ENCODE measurements at regions not wholly inside any gene's neighbourhood (a gene's known extent, or its start where the extent isn't known, plus 50 kb on each side); places are given as distances from the start of the nearest gene placed in this dataset.
"Not testable (repeated sequence)": the region's sequence is repeated elsewhere in the genome, so short reads cannot be mapped to it uniquely, and the experiment has no call there.

DNA sequence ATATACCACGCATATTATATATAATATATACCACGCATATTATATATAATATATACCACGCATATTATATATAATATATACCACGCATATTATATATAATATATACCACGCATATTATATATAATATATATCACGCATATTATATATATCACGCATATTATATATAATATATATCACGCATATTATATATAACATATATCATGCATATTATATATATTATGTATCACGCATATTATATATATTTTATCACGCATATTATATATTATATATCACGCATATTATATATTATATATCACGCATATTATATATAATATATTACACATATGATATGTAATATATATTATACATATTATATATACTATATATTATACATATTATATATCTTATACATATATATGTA is 1283.0 kb downstream of the EFNA5 start:
- DNase-seq (ENCODE audit: low read depth in 2 of 2) = not testable (repeated sequence)

DNA sequence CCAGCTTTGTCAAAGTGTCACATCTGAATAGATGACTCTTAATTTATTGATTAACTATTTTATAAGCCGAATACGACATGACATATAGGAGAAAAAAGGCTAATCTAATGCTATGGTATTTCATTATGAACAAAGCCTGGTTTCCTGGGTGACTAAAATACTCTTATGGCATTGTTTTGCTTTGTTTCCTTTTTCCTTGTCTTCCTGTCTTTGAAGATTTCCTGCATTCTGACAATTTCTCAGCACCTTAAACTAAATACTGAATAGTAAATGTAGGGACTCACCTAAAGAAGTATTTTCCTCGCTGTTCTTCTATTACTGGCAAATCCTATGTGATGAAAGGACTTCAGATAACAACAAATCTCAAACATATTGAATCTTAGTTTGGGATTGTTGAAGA is 1284.5 kb downstream of the EFNA5 start:
- DNase-seq (ENCODE audit: low read depth in 2 of 2) = no peak

GRCh38 chr5:106380736-106381135 is 1290.0 kb downstream of the EFNA5 start:
- DNase-seq (ENCODE audit: low read depth in 2 of 2) = peak in 1 of 2 donors; percentile 40

- no peak for DNase-seq (ENCODE audit: low read depth in 2 of 2)
Observed at GRCh38 chr5:106376522-106376921, 1294.2 kb downstream of the EFNA5 start.

DNA sequence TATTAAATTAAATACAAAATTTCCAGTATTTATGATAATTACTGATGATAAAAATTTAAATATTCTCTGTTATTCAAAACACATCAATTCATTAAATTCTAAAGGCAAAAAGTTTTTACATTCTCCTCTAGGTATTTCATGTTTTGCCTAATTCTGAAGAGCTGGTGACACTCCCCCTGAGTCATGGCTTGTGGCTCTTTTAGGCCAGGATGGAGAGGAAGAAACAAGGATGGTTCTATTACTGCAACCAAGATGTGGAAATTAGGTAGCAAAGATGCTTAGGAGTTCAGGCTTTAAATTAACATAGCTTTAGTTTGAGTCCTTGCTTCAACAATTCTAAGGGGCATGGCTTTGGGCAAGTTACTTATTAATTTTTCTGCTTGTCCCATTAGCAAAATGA is 1295.8 kb downstream of the EFNA5 start:
- no peak for DNase-seq (ENCODE audit: low read depth in 2 of 2)

DNA sequence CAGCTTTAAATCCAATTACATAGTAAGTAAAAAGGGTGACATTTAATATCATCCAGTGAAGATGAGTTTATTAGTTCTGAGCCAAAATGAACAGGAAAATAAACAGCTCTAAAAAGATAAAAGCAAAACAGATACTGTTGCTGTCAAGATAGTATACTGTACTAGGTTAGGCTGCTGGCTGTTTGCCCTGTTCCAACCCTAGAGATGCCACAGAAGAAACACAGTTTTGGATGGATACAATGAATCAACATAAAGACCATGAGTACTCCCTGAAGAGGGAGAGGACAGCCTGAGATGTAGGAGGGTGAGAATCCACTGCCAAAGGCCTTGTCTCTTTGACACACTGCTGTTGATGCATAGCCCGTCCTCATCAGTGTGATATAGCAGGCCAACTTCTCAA is 1302.7 kb downstream of the EFNA5 start:
- DNase-seq (ENCODE audit: low read depth in 2 of 2) = no peak

- DNase-seq (ENCODE audit: low read depth in 2 of 2) = no peak
Observed at GRCh38 chr5:106367281-106367680, 1303.5 kb downstream of the EFNA5 start.

- no peak for DNase-seq (ENCODE audit: low read depth in 2 of 2)
Observed at GRCh38 chr5:106363578-106363977, 1307.2 kb downstream of the EFNA5 start.

GRCh38 chr5:106361905-106362304 is 1308.8 kb downstream of the EFNA5 start:
- no peak for DNase-seq (ENCODE audit: low read depth in 2 of 2)

DNA sequence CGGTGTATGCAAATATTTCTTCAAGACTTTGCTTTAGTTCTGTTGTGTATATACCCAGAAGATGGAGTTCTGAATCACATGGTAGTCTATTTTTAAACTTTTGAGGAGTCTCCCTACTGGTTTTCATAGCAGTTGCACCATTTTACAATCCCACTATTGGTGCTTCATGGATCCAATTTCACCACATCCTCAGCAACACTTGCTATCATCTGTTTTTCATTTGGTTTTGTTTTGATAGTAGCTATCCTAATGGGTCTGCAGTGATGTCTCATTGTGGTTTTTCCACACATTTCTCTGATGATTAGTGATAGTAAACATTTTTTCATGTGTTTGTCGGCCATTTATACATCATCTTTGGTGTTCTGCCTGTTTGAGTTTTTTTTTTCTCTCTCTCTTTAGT is 1339.3 kb downstream of the EFNA5 start:
- DNase-seq (ENCODE audit: low read depth in 2 of 2) = no peak

- no peak for DNase-seq (ENCODE audit: low read depth in 2 of 2)
Observed at GRCh38 chr5:106324356-106324755, 1346.4 kb downstream of the EFNA5 start.

DNA sequence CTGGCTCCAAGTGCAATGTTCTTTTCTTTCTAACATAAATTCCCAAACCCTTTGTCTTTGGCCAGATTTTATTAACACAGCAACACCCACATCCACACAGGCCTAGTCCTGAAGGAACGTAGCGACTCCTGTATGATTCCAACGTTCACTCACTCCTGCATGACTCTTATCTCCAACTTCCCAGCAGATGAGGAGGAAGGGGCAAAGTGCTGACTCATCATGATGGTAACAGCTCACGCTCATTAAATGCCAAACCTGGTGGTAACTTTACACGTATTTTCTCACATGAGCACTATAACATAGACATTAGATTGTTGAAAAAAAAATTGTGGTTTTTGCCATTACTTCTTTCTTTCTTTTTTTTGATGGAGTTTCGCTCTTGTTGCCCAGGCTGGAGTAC is 1349.5 kb downstream of the EFNA5 start:
- no peak for DNase-seq (ENCODE audit: low read depth in 2 of 2)

DNA sequence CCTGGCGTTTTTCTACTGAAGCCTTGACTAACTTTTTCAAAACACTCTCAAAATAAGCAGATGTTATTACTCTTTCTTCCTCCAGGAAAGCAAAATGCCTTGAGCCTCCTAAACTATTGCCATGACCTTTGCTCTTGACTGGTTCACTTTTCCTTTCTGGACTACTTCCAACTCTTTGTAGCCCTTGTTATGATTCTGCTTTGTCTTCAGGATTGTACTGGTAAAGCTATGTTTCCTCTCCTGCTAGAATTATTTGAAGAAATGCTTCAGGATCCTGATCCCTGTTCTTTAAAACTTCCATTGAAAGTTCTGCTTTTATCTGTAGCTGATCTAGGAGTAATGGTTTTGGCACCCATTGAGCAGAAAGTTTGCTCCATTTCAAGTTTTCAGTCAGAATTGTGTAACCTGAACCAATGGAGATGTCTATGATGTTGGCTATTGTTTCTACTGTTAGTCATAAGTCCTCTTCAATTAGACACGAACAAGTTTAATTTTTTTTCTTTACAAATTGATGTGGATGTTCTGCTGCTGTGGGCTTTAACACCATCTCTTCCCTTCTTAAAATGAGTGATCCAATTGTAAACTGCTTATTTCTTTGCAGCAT is 1356.4 kb downstream of the EFNA5 start:
- peak in 1 of 2 donors; percentile 84 for DNase-seq (ENCODE audit: low read depth in 2 of 2)

DNA sequence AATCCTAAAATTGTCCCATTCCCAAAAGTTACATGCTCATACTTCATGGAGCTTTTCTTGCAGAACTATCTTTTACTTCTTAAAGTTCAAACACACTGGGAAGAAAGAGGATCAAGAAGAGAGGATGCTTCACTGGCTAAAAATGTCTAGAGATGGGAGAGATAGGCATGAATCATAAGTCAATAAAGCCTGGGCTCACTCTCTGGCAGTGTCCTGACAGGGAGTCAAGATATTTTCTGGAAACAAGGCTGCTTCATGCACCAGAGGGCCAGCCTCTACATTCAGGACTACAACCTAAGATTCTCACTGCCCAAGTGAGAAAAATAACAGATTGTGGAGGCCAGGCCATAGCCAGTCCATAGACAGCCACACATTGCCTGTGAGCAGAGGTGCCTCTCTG is 1358.4 kb downstream of the EFNA5 start:
- DNase-seq (ENCODE audit: low read depth in 2 of 2) = no peak

DNA sequence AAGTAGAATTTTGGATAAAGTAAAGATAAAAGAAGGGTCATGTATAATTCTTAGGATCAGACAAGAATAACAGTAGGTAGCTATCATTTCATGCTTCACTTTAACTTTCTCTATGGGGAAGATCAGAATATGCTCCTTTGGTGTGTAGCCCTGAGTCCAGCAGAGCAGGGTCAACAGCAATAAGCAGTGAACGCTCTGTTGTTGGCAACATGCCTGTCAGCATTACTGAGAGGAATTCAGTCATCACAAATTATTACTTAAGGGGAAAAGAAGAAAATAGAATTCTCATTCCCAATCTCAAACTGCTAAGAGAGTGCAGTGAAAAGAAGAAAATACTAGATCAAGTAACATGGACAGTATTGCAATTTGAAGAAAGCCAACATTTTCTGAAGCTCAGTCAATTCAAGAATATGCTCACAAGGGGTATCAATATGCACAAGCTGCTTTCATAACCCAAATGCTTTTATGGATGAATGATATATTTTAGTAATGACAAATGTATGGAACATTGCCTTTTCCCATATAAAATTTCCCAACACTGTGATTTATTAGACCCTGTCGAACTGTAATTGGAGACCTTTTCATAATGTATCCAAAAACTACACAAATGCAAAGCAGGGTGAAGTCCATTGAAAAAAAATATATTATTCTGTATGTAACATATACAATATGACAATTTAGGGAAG is 1359.4 kb downstream of the EFNA5 start:
- DNase-seq (ENCODE audit: low read depth in 2 of 2) = peak in 1 of 2 donors; percentile 3

GRCh38 chr5:106307265-106307664 is 1363.5 kb downstream of the EFNA5 start:
- no peak for DNase-seq (ENCODE audit: low read depth in 2 of 2)

- DNase-seq (ENCODE audit: low read depth in 2 of 2) = no peak
Observed at GRCh38 chr5:106306313-106307028, 1364.3 kb downstream of the EFNA5 start.

GRCh38 chr5:106303911-106304310 is 1366.8 kb downstream of the EFNA5 start:
- no peak for DNase-seq (ENCODE audit: low read depth in 2 of 2)

DNA sequence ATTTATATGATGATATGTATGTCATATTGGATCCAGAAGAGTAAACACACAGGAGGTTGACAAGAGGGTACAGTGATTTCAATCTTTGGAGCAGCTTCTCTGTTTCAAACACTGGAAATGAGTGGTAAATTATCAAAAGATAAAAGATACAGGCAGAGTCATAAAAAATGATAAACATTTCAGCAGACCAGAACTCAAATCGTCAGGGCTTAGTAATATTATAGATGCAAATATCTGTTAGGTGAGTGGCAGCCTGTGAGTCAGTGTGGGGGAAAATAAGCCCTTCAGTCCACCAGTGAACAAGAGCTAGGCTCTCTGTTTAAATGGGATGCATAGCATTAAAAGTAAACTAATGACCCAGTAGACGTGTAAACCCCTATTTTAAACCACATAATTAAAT is 1378.1 kb downstream of the EFNA5 start:
- no peak for DNase-seq (ENCODE audit: low read depth in 2 of 2)

DNA sequence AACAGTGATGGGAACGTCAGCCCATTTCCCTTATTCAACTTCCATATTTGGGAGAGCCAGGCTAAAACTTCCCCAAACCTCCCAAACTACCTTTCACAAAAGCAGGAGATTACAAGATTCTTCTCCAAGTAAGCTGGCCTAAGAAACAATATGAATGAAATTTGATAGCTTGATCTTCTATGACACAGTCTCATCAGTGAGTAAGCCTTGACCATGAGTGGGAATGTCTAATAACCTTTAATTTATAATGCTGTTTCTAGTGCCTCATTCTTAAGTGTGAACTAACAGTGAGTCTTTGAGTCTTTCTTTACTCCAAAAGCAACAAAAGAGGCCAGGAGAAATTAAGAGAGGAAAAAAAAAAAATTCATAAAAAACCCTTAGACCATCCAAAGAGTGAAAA is 1379.9 kb downstream of the EFNA5 start:
- no peak for DNase-seq (ENCODE audit: low read depth in 2 of 2)

DNA sequence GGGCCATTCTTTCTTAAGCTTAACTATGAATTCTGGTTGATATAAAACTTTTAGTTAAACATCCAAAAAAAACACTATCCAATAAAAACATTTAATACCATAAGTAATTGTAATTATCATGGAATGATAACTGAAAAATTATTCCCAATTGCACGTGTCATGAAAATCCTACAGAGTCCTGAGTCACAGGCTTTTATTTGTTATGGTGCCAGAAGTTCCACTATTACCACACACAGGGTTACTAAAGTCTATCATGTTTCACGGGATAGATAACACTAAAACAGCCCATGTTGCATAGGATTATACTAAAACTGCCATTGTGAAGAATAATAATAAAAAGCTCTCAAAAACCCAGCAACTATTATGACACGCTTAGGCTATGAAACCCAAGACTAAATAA is 1381.8 kb downstream of the EFNA5 start:
- DNase-seq (ENCODE audit: low read depth in 2 of 2) = no peak

GRCh38 chr5:106277540-106278096 is 1393.1 kb downstream of the EFNA5 start:
- DNase-seq (ENCODE audit: low read depth in 2 of 2) = no peak

All from dermis microvascular lymphatic vessel endothelial cell (primary cell).